Epidermal melanocyte (primary cell): ENCODE measurements at regions not wholly inside any gene's neighbourhood (a gene's known extent, or its start where the extent isn't known, plus 50 kb on each side); places are given as distances from the start of the nearest gene placed in this dataset.
"Not testable (repeated sequence)": the region's sequence is repeated elsewhere in the genome, so short reads cannot be mapped to it uniquely, and the experiment has no call there.

Experiments used
- DNase-seq: peaks from one replicate; pipeline ENCODE4 v3.0.0; 2011; ENCODE audit warnings: low spot score; ENCODE audit not compliant: insufficient read length

DNA sequence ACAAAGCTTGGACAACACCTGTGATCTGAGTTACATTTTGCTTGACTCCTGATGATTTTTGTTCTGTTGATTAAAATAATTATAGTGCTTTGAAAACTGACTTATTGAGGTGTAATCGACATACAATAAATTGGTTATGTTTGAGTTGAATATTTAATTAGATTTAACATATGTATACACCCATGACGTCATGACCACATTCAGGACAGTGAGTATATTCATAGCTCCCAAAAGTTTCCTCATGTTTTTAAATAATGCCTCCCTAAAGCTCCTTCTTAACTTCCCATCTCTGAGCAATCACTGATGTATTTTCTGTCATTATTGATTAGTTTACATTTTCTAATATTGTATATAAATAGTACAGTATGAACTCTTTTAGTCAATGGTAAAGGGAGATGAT lies 801.2 kb downstream of the PDCD6IP start:
- no peak for DNase-seq

DNA sequence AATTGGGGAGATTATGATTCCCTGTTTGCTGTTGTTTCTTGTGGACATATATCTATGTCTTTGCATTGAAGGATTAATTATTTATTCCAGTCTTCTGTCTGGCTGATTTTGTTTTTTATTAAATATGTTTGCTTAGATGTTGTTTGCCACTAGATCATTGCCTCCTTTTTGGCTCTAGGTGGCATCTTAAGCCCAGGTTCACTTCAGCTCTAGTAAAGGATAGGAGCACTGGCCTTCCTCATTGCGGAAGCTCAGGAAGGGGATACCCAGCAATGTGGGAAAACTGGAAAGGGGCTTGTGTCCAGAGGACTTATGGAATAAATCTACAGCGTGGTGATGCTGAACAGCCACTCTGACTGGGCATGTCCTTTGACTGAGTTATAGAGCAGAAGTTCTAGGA lies 821.6 kb downstream of the PDCD6IP start:
- DNase-seq: no peak

DNA sequence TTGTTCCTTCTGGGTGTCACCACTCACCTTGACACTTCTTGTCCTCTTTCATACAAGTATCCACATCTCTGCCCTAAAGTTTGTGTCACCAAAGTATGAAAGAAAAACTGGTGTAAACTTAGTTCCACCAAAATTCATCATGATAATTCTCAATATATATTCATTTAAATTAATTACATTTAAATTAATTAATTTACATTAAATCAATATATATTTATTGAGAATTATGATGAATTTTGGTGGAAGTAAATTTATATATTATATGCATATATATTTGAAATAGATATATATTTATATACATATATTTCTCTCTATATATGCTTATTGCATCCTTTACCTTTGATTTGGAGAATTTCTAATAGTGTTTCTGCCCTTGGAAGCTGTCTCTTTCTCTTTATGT lies 828.3 kb downstream of the PDCD6IP start:
- DNase-seq: no peak

DNA sequence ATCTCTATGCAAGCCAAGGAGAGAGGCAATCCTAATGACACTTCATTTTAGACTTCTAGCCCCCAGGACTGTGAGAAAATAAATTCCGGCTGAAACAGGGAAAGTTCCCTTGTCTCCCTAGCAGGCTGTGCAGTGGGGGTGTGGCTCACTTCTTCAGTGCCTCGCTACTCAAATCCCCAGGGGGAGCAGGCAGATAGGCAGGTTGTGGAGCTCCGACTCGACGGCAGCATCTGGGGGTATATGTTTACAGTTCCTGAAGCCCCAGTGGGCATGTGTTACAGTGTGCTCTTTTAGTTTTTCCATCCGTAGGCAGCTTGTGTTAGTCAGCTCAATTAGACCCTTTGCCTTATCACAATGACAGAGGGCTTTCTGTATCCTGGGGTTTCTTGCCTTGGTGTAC lies 836.5 kb downstream of the PDCD6IP start:
- no peak for DNase-seq

DNA sequence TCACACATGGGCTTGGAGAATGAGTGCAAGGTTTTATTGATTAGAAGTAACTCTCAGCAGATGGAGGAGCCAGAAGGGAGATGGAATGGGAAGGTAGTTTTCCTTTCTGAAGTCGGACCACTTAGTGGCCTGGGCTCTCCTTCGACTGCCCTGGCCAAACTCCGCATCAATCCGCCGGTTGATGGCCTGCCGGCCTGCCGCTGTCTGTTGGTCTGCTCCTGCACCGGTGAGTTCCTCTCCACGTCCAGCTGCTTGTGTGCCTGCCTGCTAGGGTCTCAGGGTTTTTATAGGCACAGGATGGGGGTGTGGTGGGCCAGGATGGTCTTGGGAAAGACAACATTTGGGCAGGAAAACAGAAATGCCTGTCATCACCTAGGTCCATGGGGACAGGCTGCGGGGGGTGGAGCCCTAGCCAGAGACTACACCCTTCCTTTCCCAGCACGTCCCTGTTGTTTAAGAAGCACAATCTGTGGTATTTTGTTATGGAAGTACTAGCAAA lies 837.0 kb downstream of the PDCD6IP start:
- no peak for DNase-seq

DNA sequence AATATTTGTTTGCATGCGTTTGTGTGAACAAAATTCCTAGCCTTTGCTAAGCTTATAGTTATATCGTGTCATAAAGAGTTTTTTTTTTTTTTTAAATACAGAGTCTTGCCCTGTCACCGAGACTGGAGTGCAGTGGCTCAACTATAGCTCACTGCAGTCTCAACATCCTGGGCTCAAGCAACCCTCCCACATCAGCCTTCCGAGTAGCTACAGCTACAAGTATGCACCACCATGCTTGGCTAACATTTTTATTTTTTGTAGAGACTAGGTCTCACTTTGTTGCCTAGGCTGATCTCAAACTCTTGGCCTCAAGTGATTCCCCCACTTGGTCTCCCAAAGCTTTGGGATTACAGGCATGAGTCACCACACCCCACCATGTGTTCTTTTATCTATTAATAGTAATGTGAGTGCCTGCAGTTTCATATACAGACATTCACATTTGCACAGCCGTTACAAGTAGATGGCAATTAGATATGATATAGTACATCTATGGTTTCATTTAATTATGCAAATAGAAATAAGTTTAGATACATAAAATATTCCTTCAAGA lies 848.6 kb downstream of the PDCD6IP start:
- no peak for DNase-seq

DNA sequence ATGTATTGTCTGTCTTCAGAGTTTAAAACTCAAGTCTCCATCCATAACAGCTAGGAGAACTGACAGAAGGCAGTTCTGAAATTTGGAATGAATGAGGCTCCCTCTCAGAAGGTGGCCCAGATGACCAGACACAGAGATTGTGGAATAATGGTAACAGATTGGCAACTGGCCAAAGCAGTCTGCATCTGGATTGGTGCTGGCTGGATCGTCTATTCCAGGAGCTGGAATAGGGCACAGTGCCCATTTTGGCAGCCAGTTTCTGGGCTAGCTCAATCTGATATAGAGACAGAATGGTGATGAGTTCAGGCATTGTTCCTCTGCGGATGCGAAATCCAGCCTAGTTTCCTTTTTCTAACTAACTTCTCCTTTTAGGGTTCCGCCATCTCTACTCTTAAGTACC lies 851.7 kb downstream of the PDCD6IP start:
- no peak for DNase-seq

DNA sequence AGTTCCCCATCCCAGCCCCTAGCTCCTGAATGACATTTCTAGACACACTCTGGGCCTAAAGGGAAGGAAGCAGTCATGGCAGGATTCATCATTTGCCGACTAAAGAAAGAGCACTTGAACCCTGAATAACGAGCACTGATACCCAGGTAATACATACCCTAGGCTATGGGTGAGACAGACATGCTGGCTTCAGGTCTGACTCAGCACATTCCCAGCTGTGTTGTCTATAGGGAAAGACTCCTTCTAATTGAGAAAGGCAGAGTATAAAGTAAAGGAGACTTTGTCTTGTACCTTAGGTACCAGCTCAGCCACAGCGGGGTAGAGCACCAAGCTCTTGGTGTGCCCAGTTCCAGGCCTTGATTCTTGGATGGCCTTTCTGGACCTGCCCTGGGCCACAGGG lies 870.5 kb downstream of the PDCD6IP start:
- no peak for DNase-seq

DNA sequence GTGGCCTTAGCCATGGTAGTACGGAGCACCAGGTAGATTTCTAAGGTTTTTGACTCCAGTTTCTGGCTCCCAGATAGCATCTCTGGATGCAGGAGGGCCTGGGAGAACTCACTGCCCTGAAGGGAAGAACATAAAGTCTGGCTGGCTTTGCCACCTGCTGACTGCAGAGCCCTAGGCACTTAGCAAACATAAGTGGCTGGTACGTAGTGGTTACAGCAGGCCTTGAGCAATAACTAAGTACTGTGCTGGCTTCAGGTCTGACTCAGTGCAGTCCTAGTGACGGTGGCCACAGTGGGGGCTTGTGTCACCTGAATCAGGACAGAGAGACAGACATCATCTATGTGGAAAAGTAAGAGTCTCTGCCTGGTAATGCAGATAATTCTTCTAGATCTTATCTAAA lies 871.1 kb downstream of the PDCD6IP start:
- DNase-seq: no peak

DNA sequence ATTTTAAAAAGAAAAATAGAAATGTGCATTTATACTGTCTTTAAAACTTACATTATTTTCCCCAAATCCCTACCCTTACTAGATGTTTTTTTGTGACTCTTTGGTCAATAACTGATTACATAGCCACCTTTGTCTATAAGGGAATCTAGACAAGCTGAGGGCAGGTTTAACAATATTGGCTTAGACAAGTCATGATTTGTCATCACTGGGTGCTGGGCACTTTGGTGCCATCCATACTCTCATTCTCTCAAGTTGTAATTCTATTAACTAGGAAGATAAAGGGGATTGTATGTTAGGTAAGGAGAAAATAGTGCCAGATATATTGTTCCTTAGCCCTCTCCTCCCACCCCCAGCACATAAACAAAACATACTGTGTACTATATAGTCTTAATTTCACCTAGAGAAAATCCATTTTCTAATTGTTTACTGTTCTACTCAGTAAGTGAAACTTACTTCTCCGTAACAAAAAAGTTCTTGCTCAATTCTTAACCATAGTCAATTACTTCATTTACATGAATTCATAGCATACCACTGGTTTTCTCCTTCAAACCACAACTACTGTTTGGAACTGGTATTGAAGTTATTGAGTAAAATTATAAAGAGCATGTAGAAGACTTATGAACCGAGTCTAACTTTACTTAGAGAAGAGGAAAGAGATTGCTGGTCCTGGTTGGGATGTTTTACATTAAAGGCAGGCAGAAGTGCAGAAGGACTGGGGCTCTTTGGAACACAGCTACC lies 877.1 kb downstream of the PDCD6IP start:
- DNase-seq: no peak

DNA sequence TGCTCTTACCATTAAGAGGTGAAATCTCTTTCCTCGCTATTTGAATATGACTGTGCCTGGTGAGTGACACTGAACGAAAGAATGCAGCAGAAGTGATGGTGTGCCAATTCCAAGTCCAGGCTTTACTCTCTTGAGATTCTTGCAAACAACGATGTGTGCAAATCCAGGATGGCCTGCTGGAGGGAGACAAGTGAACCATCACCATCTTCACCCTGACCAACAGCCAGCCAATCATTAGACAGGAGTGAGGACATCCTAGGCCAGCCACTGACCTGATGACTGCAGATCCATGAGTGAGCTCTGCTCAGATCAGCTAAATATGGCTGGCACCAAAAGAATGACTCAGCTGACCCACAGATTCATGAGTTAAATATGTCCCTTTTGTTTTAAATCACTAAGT lies 878.0 kb downstream of the PDCD6IP start:
- DNase-seq: no peak

DNA sequence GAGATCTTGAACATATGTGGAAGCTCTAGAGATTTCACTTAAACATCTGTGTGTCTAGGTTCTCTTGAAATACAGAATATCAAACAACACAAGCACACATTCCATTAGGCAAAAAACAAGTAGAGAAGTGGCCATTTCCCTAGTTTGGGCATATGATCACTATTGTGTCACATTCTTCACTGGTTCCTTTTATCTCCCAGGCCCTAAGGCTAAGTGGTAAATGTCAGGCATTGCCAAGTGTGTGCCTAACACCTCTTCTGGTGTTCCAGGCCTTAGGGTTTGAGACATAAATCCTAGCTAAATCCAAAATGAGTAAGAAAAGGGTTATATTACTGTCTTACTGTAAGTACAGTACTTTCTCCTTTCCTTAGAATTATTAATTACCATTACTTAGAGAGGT lies 880.1 kb downstream of the PDCD6IP start:
- DNase-seq: no peak

DNA sequence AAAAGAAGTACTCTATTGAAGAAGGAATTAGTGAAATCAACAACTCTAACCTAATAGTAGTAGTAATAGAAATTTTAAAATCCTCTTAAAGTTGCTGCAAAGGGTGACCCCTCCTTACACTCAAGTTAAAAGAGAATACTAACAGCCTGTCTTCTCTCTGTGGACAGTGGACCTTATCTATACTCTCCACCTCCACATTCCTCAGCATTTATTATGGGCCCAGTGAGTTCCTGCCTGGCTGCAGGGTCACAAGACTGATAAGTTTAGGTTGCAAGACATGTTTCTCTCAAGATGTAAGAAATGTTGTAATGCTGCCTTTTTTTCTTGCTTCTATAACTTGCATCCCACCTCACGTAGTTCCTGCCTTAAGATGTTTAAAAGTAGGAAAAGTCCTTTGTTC lies 880.6 kb downstream of the PDCD6IP start:
- DNase-seq: not testable (repeated sequence)

DNA sequence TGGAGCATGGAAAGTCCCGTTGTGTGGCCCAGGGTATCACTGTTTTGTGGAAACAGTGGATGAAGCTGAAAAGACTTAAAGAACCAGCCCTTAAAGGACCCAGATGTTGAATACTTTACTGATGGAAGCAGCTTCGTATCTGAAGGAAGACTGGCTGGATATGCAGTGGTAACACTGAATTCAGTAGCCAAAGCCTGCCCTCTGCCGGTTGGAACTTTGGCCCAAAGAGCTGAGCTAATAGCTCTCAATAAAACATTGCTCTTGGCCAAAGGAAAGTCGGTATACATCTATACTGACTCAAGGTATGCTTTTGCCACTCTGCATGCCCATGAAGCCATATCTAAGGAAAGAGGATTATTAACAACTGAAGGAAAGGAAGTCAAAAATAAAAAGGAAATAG lies 885.4 kb downstream of the PDCD6IP start:
- no peak for DNase-seq

DNA sequence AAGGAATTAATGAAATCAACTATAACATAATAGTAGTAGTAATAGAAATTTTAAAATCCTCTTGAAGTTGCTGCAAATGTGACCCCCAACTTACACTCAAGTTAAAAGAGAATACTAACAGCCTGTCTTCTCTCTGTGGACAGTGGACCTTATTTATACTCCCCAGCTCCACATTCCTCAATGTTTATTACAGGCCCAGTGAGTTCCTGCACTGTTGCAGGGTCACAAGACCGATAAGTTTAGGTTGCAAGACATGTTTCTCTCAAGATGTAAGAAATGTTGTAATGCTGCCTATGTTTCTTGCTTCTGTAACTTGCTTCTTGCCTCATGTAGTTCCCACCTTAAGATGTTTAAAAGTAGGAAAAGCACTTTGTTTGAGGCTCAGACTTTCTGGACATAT lies 888.1 kb downstream of the PDCD6IP start:
- no peak for DNase-seq

DNA sequence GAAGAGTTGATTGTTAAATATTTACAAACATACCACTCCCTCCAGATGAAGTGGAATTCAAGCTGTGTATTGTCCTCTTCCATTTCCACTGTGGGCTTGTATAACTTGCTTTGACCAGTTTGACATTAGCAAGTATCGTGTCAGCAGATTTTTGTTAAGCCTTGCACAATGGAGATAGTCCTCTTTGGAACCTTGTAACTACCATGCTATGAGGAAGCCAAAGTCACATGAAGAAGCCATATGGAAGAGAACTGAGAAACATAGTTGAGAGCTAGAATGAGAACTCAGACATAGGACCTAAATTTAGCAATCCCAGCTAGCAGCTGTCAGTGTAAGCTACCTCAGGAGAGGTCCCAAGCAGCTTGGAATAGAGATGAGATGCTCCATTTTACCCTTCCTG lies 889.2 kb downstream of the PDCD6IP start:
- DNase-seq: no peak

DNA sequence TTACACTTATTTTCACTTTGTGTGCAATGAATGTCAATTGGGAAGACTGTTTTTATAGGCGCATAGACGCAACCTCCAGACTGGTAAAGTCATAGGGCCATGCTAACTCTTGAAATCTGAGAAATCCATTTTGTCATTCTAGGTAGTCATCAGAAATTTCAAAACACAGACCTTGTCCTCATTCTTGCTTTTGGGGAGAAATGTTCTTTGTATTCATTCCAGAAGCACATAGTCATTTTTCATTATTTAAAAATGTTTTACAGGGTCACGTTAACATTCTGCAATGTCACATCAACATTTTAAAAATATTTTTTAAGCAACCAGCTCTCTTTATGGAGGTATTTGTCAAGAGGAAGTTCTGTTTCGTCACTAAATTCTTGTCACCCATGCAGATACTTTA lies 898.4 kb downstream of the PDCD6IP start:
- DNase-seq: no peak

DNA sequence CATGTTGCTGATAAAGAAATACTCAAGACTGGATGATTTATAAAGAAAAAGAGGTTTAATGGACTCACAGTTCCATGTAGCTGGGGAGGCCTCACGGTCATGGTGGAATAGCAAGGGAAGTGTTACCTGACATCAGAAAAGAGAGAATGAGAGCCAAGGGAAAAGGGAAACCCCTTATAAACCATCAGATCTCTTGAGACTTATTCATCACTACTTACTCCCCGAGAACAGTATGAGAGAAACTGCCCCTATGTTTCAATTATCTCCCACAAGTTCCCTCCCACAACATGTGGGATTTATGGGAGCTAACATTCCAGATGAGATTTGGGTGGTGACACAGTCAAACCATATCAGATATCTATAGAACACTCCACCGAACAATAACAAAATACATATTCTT lies 904.6 kb downstream of the PDCD6IP start:
- DNase-seq: no peak

DNA sequence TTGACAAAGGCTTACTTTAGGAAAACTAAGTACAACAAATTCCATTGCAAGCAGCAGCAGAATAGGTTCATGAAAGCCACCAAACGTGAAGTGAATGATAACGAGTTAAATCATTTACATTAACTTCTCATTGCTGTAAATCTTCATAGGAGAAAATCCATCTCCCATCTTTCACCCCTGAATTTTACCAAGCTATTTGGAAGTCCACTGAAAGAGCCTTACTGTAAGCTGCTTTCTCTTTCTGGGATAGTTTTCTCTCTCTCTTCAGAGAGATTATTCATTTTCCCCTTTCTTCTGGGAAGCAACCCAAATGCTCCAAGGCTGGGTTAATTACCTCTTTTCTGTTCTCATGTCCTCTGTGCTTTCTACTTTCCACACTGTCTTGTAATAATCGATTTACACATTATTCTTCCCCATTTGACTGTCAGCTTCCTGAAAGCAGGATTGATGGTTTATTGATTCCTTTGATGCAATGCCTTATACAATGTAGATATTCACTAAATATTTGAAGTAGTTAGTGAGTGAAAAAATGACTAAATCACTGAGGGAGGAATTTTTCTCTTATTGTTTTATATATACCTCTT lies 914.3 kb upstream of the ARPP21 start:
- no peak for DNase-seq

DNA sequence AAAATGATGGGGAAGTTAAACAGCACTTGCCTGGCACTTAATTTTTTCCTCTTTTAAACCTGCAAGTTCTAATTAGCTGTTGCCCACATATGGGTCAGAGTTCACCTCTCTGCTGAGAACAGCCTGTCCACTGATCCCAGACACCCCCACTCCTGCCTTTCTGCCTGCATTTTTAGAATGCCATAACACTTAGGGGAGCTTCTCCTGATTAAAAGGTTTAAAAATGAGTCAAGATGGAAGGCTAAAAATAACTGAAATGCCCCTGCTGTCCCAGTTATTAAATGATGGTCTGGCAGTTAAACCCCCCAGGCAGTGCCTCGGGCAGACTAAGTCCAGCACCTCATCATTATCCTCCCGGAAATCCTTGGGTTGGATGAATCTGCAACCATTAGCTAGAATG lies 913.6 kb upstream of the ARPP21 start:
- no peak for DNase-seq

DNA sequence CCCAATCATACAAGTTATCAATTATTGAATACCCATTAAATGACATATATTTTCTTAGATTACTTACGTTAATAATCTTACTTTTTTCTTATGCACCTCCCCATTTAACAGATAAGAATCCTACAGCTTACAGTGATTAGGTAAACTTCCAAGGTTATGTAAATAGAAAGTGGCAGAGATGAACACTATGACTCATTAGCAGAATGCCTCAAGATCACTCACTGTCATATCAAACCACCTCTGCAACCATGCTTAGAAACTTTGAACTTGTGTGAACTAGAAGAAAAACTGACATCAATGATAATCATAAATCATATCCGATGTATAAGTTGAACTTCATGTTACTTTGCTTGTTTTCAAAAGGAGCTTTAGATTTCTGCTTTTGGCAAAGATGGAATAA lies 911.6 kb upstream of the ARPP21 start:
- no peak for DNase-seq

DNA sequence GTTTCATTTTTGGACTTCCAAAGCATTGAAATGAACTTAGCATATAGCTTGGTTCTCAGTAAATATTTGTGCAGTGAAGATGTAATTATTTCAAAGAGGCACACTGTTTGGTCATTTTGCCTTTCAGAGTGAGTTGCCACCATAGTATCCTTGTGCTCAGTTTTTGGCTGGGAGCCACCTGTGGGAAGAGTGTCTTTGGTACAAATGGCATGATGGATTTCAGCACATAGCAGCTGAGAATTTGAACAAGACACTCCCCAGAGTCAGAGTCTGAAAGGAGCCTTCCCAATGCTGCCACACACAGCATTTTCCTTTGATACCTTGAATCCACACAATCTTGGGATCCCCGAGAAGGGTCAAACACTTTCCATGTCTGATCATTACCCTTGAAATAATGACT lies 897.2 kb upstream of the ARPP21 start:
- no peak for DNase-seq

DNA sequence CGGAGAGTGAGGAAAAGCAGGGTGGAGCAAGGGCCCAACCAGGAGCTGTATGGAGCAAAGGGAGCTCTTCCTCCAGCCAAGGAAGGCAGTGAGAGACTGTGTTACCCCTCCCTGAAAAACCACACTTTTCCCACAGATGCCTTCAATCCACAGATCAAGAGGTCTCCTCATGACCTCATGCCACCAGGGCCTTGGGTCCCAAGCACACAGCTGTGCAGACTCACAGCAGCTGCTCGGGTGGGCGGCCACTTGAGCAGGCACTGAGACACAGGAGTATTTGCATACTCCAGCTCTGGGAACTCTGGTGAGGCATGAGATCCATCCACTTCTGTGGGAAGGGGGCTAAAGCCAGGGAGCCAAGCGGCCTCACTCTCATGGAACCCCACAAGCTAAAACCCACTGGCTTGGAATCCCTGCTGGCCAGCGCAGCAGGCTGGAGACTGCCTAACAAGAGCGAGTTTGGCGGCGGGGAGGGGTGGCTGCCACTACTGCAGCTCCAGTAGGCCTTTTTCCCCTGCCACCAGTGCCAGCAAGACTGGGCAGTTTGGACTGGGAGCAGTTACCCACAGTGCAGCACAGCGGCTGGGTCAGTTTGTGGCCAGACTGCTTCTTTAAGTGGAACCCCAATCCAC lies 880.6 kb upstream of the ARPP21 start:
- DNase-seq: no peak
